Chondrocyte (in vitro differentiated cells): ENCODE measurements at regions not wholly inside any gene's neighbourhood (a gene's known extent, or its start where the extent isn't known, plus 50 kb on each side); places are given as distances from the start of the nearest gene placed in this dataset.

Experiments
- DNase-seq: peaks from one replicate; pipeline ENCODE4 v3.0.0; 2021; ENCODE audit warnings: mixed read lengths, low spot score
- H3K27ac Mint-ChIP-seq: one replicate; pipeline ENCODE4 v1.8.0; 2021; ENCODE audit warnings: mild to moderate bottlenecking, moderate library complexity, mixed read lengths; ENCODE audit not compliant: unreplicated experiment
- H3K27me3 Mint-ChIP-seq: 2 replicates; pipeline ENCODE4 v1.8.0; 2021; ENCODE audit warnings: low read depth, mixed read lengths
- H3K36me3 Mint-ChIP-seq: 2 replicates; pipeline ENCODE4 v1.8.0; 2021; ENCODE audit warnings: low read depth, mixed read lengths
- H3K4me1 Mint-ChIP-seq: 2 replicates; pipeline ENCODE4 v1.8.0; 2021; ENCODE audit warnings: low read depth, mild to moderate bottlenecking, mixed read lengths
- H3K4me3 Mint-ChIP-seq: one replicate; pipeline ENCODE4 v1.8.0; 2021; ENCODE audit warnings: mild to moderate bottlenecking, moderate library complexity, mixed read lengths; ENCODE audit not compliant: unreplicated experiment
- H3K9me3 Mint-ChIP-seq: 2 replicates; pipeline ENCODE4 v1.8.0; 2021; ENCODE audit warnings: low read depth, mixed read lengths
- TF ChIP-seq, protein P1 (sequence below): fragments of 200-600 bp; sonication (generic); IDR thresholded peaks from 2 replicates; pipeline ENCODE4 v1.5.0; 2021; ENCODE audit warnings: antibody characterized with exemption, mild to moderate bottlenecking, moderate library complexity

DNA sequence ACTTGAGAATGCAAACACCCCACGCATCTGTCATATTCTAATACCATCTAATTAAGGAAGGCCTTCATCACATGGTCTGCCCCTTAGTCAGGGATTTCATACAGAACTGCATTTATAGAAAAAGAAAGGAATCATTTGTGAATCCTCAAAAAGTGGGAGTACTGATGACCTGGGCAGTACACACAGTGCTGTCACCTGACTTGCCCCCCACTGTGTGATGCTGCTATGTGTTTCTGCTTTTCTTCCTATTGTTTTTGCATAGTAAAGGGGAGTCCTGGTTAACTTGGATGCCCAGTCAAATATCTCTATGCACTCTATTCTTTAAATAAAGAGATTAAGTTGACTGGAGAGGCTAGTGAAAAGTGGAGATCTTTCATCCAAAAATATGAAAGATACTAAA is 1921.2 kb upstream of the PRR20A start:
- no peaks in the 10 kb centered on the region for H3K36me3 Mint-ChIP-seq
- H3K9me3 Mint-ChIP-seq, result no peaks in the 10 kb centered on the region
- TF ChIP-seq, protein P1, sequence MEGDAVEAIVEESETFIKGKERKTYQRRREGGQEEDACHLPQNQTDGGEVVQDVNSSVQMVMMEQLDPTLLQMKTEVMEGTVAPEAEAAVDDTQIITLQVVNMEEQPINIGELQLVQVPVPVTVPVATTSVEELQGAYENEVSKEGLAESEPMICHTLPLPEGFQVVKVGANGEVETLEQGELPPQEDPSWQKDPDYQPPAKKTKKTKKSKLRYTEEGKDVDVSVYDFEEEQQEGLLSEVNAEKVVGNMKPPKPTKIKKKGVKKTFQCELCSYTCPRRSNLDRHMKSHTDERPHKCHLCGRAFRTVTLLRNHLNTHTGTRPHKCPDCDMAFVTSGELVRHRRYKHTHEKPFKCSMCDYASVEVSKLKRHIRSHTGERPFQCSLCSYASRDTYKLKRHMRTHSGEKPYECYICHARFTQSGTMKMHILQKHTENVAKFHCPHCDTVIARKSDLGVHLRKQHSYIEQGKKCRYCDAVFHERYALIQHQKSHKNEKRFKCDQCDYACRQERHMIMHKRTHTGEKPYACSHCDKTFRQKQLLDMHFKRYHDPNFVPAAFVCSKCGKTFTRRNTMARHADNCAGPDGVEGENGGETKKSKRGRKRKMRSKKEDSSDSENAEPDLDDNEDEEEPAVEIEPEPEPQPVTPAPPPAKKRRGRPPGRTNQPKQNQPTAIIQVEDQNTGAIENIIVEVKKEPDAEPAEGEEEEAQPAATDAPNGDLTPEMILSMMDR, result no peak
- H3K4me1 Mint-ChIP-seq, result no peaks in the 10 kb centered on the region
- no peak for DNase-seq
- H3K4me3 Mint-ChIP-seq, result no peak overlapping the region
- no peaks in the 10 kb centered on the region for H3K27me3 Mint-ChIP-seq
- no peak overlapping the region for H3K27ac Mint-ChIP-seq

- no peaks in the 10 kb centered on the region for H3K27me3 Mint-ChIP-seq
- peaks cover 3% of the 10 kb centered on the region for H3K9me3 Mint-ChIP-seq
- TF ChIP-seq, protein P1, result no peak
- no peaks in the 10 kb centered on the region for H3K36me3 Mint-ChIP-seq
- no peak overlapping the region for H3K27ac Mint-ChIP-seq
- H3K4me1 Mint-ChIP-seq, result peaks cover 11% of the 10 kb centered on the region
- no peak for DNase-seq
- no peak overlapping the region for H3K4me3 Mint-ChIP-seq
Measured at GRCh38 chr13:55229906-55230569, 1910.7 kb upstream of the PRR20A start.

GRCh38 chr13:55230570-55230908 is 1910.2 kb upstream of the PRR20A start:
- DNase-seq, result no peak
- no peak overlapping the region for H3K27ac Mint-ChIP-seq
- no peaks in the 10 kb centered on the region for H3K36me3 Mint-ChIP-seq
- H3K4me1 Mint-ChIP-seq, result peaks cover 11% of the 10 kb centered on the region
- H3K9me3 Mint-ChIP-seq, result peaks cover 3% of the 10 kb centered on the region
- no peaks in the 10 kb centered on the region for H3K27me3 Mint-ChIP-seq
- H3K4me3 Mint-ChIP-seq, result no peak overlapping the region
- TF ChIP-seq, protein P1, result no peak

GRCh38 chr13:55234311-55234710 is 1906.4 kb upstream of the PRR20A start:
- no peak overlapping the region for H3K4me3 Mint-ChIP-seq
- H3K4me1 Mint-ChIP-seq, result no peaks in the 10 kb centered on the region
- no peaks in the 10 kb centered on the region for H3K27me3 Mint-ChIP-seq
- no peak overlapping the region for H3K27ac Mint-ChIP-seq
- H3K9me3 Mint-ChIP-seq, result no peaks in the 10 kb centered on the region
- no peaks in the 10 kb centered on the region for H3K36me3 Mint-ChIP-seq
- TF ChIP-seq, protein P1, result no peak
- no peak for DNase-seq

- TF ChIP-seq, protein P1, result peak; percentile 69
- Mint-ChIP-seq H3K27me3 (peaks cover 7% of the 10 kb centered on the region), H3K4me1 (no peaks in the 10 kb centered on the region), H3K36me3 (no peaks in the 10 kb centered on the region), H3K9me3 (peaks cover 9% of the 10 kb centered on the region), H3K27ac (no peak overlapping the region), H3K4me3 (no peak overlapping the region)
- DNase-seq, result no peak
Measured at GRCh38 chr13:55245005-55245644, 1895.6 kb upstream of the PRR20A start.
